IMR-90 (cell line): ENCODE measurements at regions not wholly inside any gene's neighbourhood (a gene's known extent, or its start where the extent isn't known, plus 50 kb on each side); places are given as distances from the start of the nearest gene placed in this dataset.
"Not testable (repeated sequence)": the region's sequence is repeated elsewhere in the genome, so short reads cannot be mapped to it uniquely, and the experiment has no call there.

Source experiments
- ATAC-seq: fragments of 200-7000 bp; cut with Tn5 transposase; 2 replicates; pipeline ENCODE4 v1.9.1; 2020; ENCODE audit warnings: low read depth, mild to moderate bottlenecking, moderate library complexity
- BruUV-seq: library from RNA; stranded (reverse); fragments of 400-500 nt; replicated peaks from 2 replicates; lab custom pipeline; 2021; lab: Mats Ljungman, UMichigan
- CTCF ChIA-PET: fragments of 300-600 bp; formaldehyde crosslinking; extraction: SDS; loops from one replicate; lab custom pipeline; 2021; ENCODE audit warnings: antibody characterized with exemption; lab: Yijun Ruan, JAX
- POLR2A ChIA-PET: fragments of 300-600 bp; sonication (Branson Sonifier 250); formaldehyde crosslinking; loops from one replicate; lab custom pipeline; 2022; ENCODE audit warnings: antibody characterized with exemption; ENCODE audit not compliant: unreplicated experiment; lab: Charles Lee
- DNase-seq: peaks from one replicate; pipeline ENCODE4 v3.0.0; 2013
- H2AFZ ChIP-seq: replicated peaks from 2 replicates; pipeline ENCODE3; 2013; ENCODE audit warnings: low read length, mild to moderate bottlenecking; ENCODE audit not compliant: poor library complexity
- H2AK5ac ChIP-seq: 2 replicates; pipeline ENCODE4 v1.6.1; 2013; ENCODE audit warnings: low read depth, low read length, inconsistent platforms
- H2AK9ac ChIP-seq: replicated peaks from 2 replicates; pipeline ENCODE3; 2013; ENCODE audit warnings: mild to moderate bottlenecking, low read depth, low read length, moderate library complexity; ENCODE audit not compliant: poor library complexity
- H2BK120ac ChIP-seq: 2 replicates; pipeline ENCODE4 v1.6.1; 2013; ENCODE audit warnings: low read depth, low read length, inconsistent platforms
- H2BK15ac ChIP-seq: 3 replicates; pipeline ENCODE4 v1.6.1; 2013; ENCODE audit warnings: low read depth, low read length, inconsistent platforms
- H2BK20ac ChIP-seq: 2 replicates; pipeline ENCODE4 v1.6.1; 2013; ENCODE audit warnings: low read depth, mild to moderate bottlenecking, inconsistent platforms, low read length, moderate library complexity
- H2BK5ac ChIP-seq: 2 replicates; pipeline ENCODE4 v1.6.1; 2013; ENCODE audit warnings: mild to moderate bottlenecking, low read depth, low read length, inconsistent platforms; ENCODE audit not compliant: poor library complexity, severe bottlenecking
- H3K14ac ChIP-seq: replicated peaks from 2 replicates; pipeline ENCODE4 v1.6.1; 2013; ENCODE audit warnings: low read depth, low read length, inconsistent platforms
- H3K18ac ChIP-seq: 2 replicates; pipeline ENCODE4 v1.6.1; 2013; ENCODE audit warnings: low read depth, low read length, control low read depth
- H3K23ac ChIP-seq: 2 replicates; pipeline ENCODE4 v1.6.1; 2013; ENCODE audit warnings: low read depth, low read length, inconsistent platforms
- H3K27ac ChIP-seq: 2 replicates; pipeline ENCODE4 v1.5.1; 2013; ENCODE audit warnings: mild to moderate bottlenecking, control low read depth, low read length; ENCODE audit not compliant: insufficient read depth
- H3K27me3 ChIP-seq: 2 replicates; pipeline ENCODE4 v1.6.1; 2013; ENCODE audit warnings: low read length; ENCODE audit not compliant: control insufficient read depth, insufficient read depth
- H3K36me3 ChIP-seq: 2 replicates; pipeline ENCODE4 v1.6.1; 2013; ENCODE audit warnings: low read length, mixed read lengths; ENCODE audit not compliant: control insufficient read depth, insufficient read depth
- H3K4ac ChIP-seq: 2 replicates; pipeline ENCODE4 v1.6.1; 2013; ENCODE audit warnings: low read depth, low read length, inconsistent platforms
- H3K4me1 ChIP-seq: 2 replicates; pipeline ENCODE4 v1.6.1; 2013; ENCODE audit warnings: low read length, mixed read lengths; ENCODE audit not compliant: control insufficient read depth, insufficient read depth
- H3K4me2 ChIP-seq: 2 replicates; pipeline ENCODE4 v1.6.1; 2013; ENCODE audit warnings: low read depth, mild to moderate bottlenecking, control low read depth, low read length, moderate library complexity
- H3K4me3 ChIP-seq: 2 replicates; pipeline ENCODE4 v1.5.1; 2013; ENCODE audit warnings: low read depth, mild to moderate bottlenecking, control low read depth, low read length, moderate library complexity; ENCODE audit not compliant: insufficient read depth
- H3K56ac ChIP-seq: 2 replicates; pipeline ENCODE4 v1.6.1; 2013; ENCODE audit warnings: low read length, inconsistent platforms; ENCODE audit not compliant: insufficient read depth; ENCODE audit errors: extremely low read depth
- H3K79me1 ChIP-seq, 2 experiments: 2 replicates each; pipeline ENCODE4 v1.6.1; 2013; ENCODE audit warnings: low read length in 2 of 2, inconsistent platforms in 1 of 2, low read depth in 1 of 2
- H3K9ac ChIP-seq: 2 replicates; pipeline ENCODE4 v1.6.1; 2013; ENCODE audit warnings: low read depth, low read length, control low read depth
- H3K9me1 ChIP-seq: 2 replicates; pipeline ENCODE4 v1.6.1; 2013; ENCODE audit warnings: low read length, inconsistent platforms; ENCODE audit not compliant: insufficient read depth
- H3K9me3 ChIP-seq: 2 replicates; pipeline ENCODE4 v1.6.1; 2013; ENCODE audit warnings: low read length; ENCODE audit not compliant: control insufficient read depth, insufficient read depth
- H4K20me1 ChIP-seq: 2 replicates; pipeline ENCODE4 v1.6.1; 2013; ENCODE audit warnings: low read length, inconsistent platforms; ENCODE audit not compliant: insufficient read depth
- H4K5ac ChIP-seq: 2 replicates; pipeline ENCODE4 v1.6.1; 2013; ENCODE audit warnings: mild to moderate bottlenecking, low read depth, low read length, control low read depth
- H4K8ac ChIP-seq, 2 experiments: 2 replicates each; pipeline ENCODE4 v1.6.1; 2013; ENCODE audit warnings: low read depth in 2 of 2, low read length in 2 of 2, control low read depth in 1 of 2, inconsistent platforms in 1 of 2
- H4K91ac ChIP-seq: 2 replicates; pipeline ENCODE4 v1.6.1; 2013; ENCODE audit warnings: low read depth, low read length, inconsistent platforms; ENCODE audit not compliant: insufficient read depth
- WGBS, 2 experiments: methylation state at CpG; one replicate each; pipeline versions ENCODE4 v1.1.5 to v1.1.7; 2013; ENCODE audit warnings: missing lambda C conversion rate in 2 of 2; ENCODE audit not compliant: insufficient read length in 1 of 2; ENCODE audit errors: extremely low coverage in 2 of 2; 5-methylcytosine and 5-hydroxymethylcytosine counted together
- dilution Hi-C: fragments of 300-500 bp; cut with HindIII; formaldehyde crosslinking; loops from one replicate; pipeline ENCODE4 v1.14.3; 2018; ENCODE audit warnings: low sequenced_read_pairs; ENCODE audit not compliant: unreplicated experiment
- in situ Hi-C: fragments of 300-500 bp; cut with MboI; formaldehyde crosslinking; loops from 3 replicates; pipeline ENCODE4 v1.14.3; 2019; ENCODE audit warnings: low sequenced_read_pairs, inconsistent platforms, mixed read lengths
- intact Hi-C: fragments of 100-400 bp; cut with micrococcal nuclease; formaldehyde crosslinking; loops from 2 replicates; pipeline ENCODE4 v1.10.0; 2022

DNA sequence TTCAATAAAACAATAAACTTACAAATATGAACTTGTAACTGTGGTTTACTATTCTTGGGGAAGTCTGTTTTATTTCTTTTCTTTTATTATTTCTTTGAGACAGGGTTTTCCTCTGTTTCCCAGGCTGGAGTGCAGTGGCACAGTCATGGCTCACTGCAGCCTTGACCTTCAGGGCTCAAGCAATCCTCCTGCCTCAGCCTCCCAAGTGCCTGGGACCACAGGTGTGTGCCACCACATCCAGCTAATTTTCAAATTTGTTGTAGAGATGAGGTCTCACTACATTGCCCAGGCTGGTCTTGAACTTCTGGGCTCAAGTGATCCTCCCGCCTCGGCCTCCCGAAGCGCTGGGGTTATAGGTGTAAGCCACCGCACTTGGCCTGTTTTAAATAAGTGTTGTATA, 343.4 kb downstream of the SOX9 start:
- POLR2A ChIA-PET, H3K9me3 ChIP-seq, H3K56ac ChIP-seq, H4K20me1 ChIP-seq, H3K4me2 ChIP-seq, H4K5ac ChIP-seq, DNase-seq, H2AFZ ChIP-seq, H3K27ac ChIP-seq, H4K8ac ChIP-seq, H2BK20ac ChIP-seq, H3K4me3 ChIP-seq, BruUV-seq, H3K27me3 ChIP-seq, CTCF ChIA-PET, H2BK5ac ChIP-seq, dilution Hi-C loops, H3K9ac ChIP-seq, H4K91ac ChIP-seq, H2AK9ac ChIP-seq, in situ Hi-C loops, H3K18ac ChIP-seq, H3K36me3 ChIP-seq, intact Hi-C loops, ATAC-seq, H3K23ac ChIP-seq, H2BK15ac ChIP-seq: not testable (repeated sequence)
- Histone ChIP-seq H3K79me1 (peaks cover 26 to 72% of the 10 kb centered on the region in 2 experiments), H3K14ac (0 out of 2 replicates have a peak overlapping the region, but pooled peaks have one; percentile 4), H2AK5ac (peak overlapping the region; percentile 29; the same call in 1 of the 2 replicates), H3K4ac (peak overlapping the region; percentile 8; the same call in 1 of the 2 replicates), H2BK120ac (peak overlapping the region; percentile 77), H3K4me1 (peaks cover 13% of the 10 kb centered on the region), H3K9me1 (peaks cover 35% of the 10 kb centered on the region)
- no CpG with 5 or more reads among the region's 5 CpGs for WGBS, 2 experiments
